Neuronal stem cell (in vitro differentiated cells): ENCODE measurements at regions not wholly inside any gene's neighbourhood (a gene's known extent, or its start where the extent isn't known, plus 50 kb on each side); places are given as distances from the start of the nearest gene placed in this dataset.

Experiments used
- DNase-seq: peaks from one replicate; pipeline ENCODE4 v3.0.0-alpha.2; 2013; ENCODE audit warnings: low spot score
- H2AFZ ChIP-seq: one replicate; pipeline ENCODE4 v1.6.1; 2013; ENCODE audit warnings: mild to moderate bottlenecking, low read length, inconsistent platforms
- H2AK5ac ChIP-seq: 2 replicates; pipeline ENCODE4 v1.6.1; 2013; ENCODE audit warnings: low read depth, mild to moderate bottlenecking, inconsistent platforms, low read length, moderate library complexity, mixed read lengths
- H2BK120ac ChIP-seq: 2 replicates; pipeline ENCODE4 v1.6.1; 2013; ENCODE audit warnings: low read depth, mild to moderate bottlenecking, inconsistent platforms, low read length, moderate library complexity, mixed read lengths
- H2BK12ac ChIP-seq: one replicate; pipeline ENCODE4 v1.6.1; 2013; ENCODE audit warnings: low read length, inconsistent platforms
- H2BK15ac ChIP-seq: 2 replicates; pipeline ENCODE4 v1.6.1; 2013; ENCODE audit warnings: mild to moderate bottlenecking, low read length, inconsistent platforms, mixed read lengths
- H2BK5ac ChIP-seq: one replicate; pipeline ENCODE4 v1.6.1; 2013; ENCODE audit warnings: inconsistent platforms, mild to moderate bottlenecking, low read length, moderate library complexity
- H3K14ac ChIP-seq: one replicate; pipeline ENCODE4 v1.6.1; 2013; ENCODE audit warnings: low read length, inconsistent platforms
- H3K18ac ChIP-seq: 2 replicates; pipeline ENCODE4 v1.6.1; 2013; ENCODE audit warnings: low read length, inconsistent platforms
- H3K23ac ChIP-seq: 2 replicates; pipeline ENCODE4 v1.6.1; 2013; ENCODE audit warnings: low read depth, mild to moderate bottlenecking, mixed read lengths, low read length, inconsistent platforms; ENCODE audit not compliant: poor library complexity
- H3K27ac ChIP-seq: replicated peaks from 3 replicates; pipeline ENCODE4 v1.5.1; 2013; ENCODE audit warnings: low read length, inconsistent platforms
- H3K27me3 ChIP-seq, 3 experiments: 2 replicates each; pipeline ENCODE4 v1.6.1; 2013; ENCODE audit warnings: low read length in 3 of 3, mild to moderate bottlenecking in 2 of 3, inconsistent platforms in 1 of 3, low read depth in 1 of 3, mixed read lengths in 1 of 3, moderate library complexity in 1 of 3; ENCODE audit not compliant: control insufficient read depth in 3 of 3, insufficient read depth in 3 of 3
- H3K36me3 ChIP-seq, 2 donors: replicated peaks in 1 of 2; 2 replicates each; pipeline ENCODE4 v1.6.1; 2013; ENCODE audit warnings: low read length in 2 of 2; ENCODE audit not compliant: control insufficient read depth in 2 of 2, insufficient read depth in 2 of 2
- H3K4ac ChIP-seq: 2 replicates; pipeline ENCODE4 v1.6.1; 2013; ENCODE audit warnings: inconsistent platforms, mild to moderate bottlenecking, low read length, moderate library complexity
- H3K4me1 ChIP-seq, 2 donors: 1 replicate in 1 of 2; 2 replicates in 1 of 2; pipeline ENCODE4 v1.6.1; 2013; ENCODE audit warnings: low read length in 2 of 2, low read depth in 1 of 2; ENCODE audit not compliant: control insufficient read depth in 2 of 2, insufficient read depth in 1 of 2
- H3K4me2 ChIP-seq: one replicate; pipeline ENCODE4 v1.6.1; 2013; ENCODE audit warnings: mild to moderate bottlenecking, low read length, inconsistent platforms; ENCODE audit not compliant: insufficient read depth, poor library complexity, severe bottlenecking
- H3K4me3 ChIP-seq, 2 donors: 2 replicates each; pipeline ENCODE4 v1.5.1; 2013; ENCODE audit warnings: low read length in 2 of 2, mild to moderate bottlenecking in 2 of 2, inconsistent platforms in 1 of 2, moderate library complexity in 1 of 2
- H3K79me1 ChIP-seq: one replicate; pipeline ENCODE4 v1.6.1; 2013; ENCODE audit warnings: low read depth, mild to moderate bottlenecking, inconsistent platforms, low read length, moderate library complexity
- H3K9ac ChIP-seq: one replicate; pipeline ENCODE4 v1.6.1; 2013; ENCODE audit warnings: mild to moderate bottlenecking, low read depth, low read length, inconsistent platforms; ENCODE audit not compliant: poor library complexity
- H3K9me3 ChIP-seq, 2 donors: replicated peaks in 1 of 2; 2 replicates each; pipeline versions ENCODE3 to v1.6.1; 2013; ENCODE audit warnings: low read length in 2 of 2, mild to moderate bottlenecking in 2 of 2, inconsistent platforms in 1 of 2, low read depth in 1 of 2, mixed read lengths in 1 of 2, moderate library complexity in 1 of 2; ENCODE audit not compliant: control insufficient read depth in 2 of 2, insufficient read depth in 1 of 2
- H4K8ac ChIP-seq: one replicate; pipeline ENCODE4 v1.6.1; 2013; ENCODE audit warnings: low read depth, mild to moderate bottlenecking, inconsistent platforms, low read length, moderate library complexity
- H4K91ac ChIP-seq: one replicate; pipeline ENCODE4 v1.6.1; 2013; ENCODE audit warnings: low read length, low read depth, mild to moderate bottlenecking, inconsistent platforms; ENCODE audit not compliant: poor library complexity
- WGBS, 2 donors: extraction: QIAGEN DNeasy Blood & Tissue Kit; methylation state at CpG; one replicate each; pipeline ENCODE4 v1.1.7; 2013; ENCODE audit warnings: missing lambda C conversion rate in 2 of 2, mixed read lengths in 1 of 2; ENCODE audit not compliant: insufficient read length in 2 of 2, insufficient replicate concordance in 1 of 2; ENCODE audit errors: extremely low coverage in 2 of 2; 5-methylcytosine and 5-hydroxymethylcytosine counted together

GRCh38 chrX:39289827-39290226 is 488.6 kb downstream of the MID1IP1 start:
- H3K4me3 ChIP-seq = no peak overlapping the region
- peaks cover 0 to 4% (median 0%) of the 10 kb centered on the region in 3 experiments for H3K27me3 ChIP-seq
- no peak overlapping the region for H2BK12ac ChIP-seq
- H3K79me1 ChIP-seq = no peaks in the 10 kb centered on the region
- H2AK5ac ChIP-seq = no peak overlapping the region
- H3K4me2 ChIP-seq = no peak overlapping the region
- no peaks in the 10 kb centered on the region for H3K4me1 ChIP-seq
- DNase-seq = no peak
- no peak overlapping the region for H3K27ac ChIP-seq
- no peak overlapping the region for H2BK5ac ChIP-seq
- no peak overlapping the region for H3K23ac ChIP-seq
- H3K14ac ChIP-seq = no peak overlapping the region
- H2AFZ ChIP-seq = no peak overlapping the region
- H3K9ac ChIP-seq = no peak overlapping the region
- no peaks in the 10 kb centered on the region for H3K9me3 ChIP-seq
- no peak overlapping the region for H3K18ac ChIP-seq
- no peak overlapping the region for H2BK120ac ChIP-seq
- no peak overlapping the region for H4K8ac ChIP-seq
- no CpG with 5 or more reads among the region's 4 CpGs for WGBS, 2 donors
- H3K36me3 ChIP-seq = no peaks in the 10 kb centered on the region
- H2BK15ac ChIP-seq = no peak overlapping the region
- H4K91ac ChIP-seq = no peak overlapping the region
- no peak overlapping the region for H3K4ac ChIP-seq

- no peak overlapping the region for H3K27ac ChIP-seq
- no peak overlapping the region for H2BK120ac ChIP-seq
- WGBS, 2 donors = no CpG with 5 or more reads among the region's 3 CpGs
- H3K18ac ChIP-seq = no peak overlapping the region
- H2BK15ac ChIP-seq = no peak overlapping the region
- no peak overlapping the region for H2BK5ac ChIP-seq
- no peak overlapping the region for H3K14ac ChIP-seq
- H2AK5ac ChIP-seq = no peak overlapping the region
- H4K8ac ChIP-seq = no peak overlapping the region
- no peak overlapping the region for H2AFZ ChIP-seq
- no peak for DNase-seq
- H3K4me3 ChIP-seq = no peak overlapping the region
- H3K79me1 ChIP-seq = no peaks in the 10 kb centered on the region
- no peak overlapping the region for H3K4me2 ChIP-seq
- no peak overlapping the region for H4K91ac ChIP-seq
- H3K23ac ChIP-seq = no peak overlapping the region
- no peaks in the 10 kb centered on the region for H3K9me3 ChIP-seq
- H3K36me3 ChIP-seq = no peaks in the 10 kb centered on the region
- no peak overlapping the region for H3K4ac ChIP-seq
- no peak overlapping the region for H2BK12ac ChIP-seq
- peaks cover 0 to 4% (median 0%) of the 10 kb centered on the region in 3 experiments for H3K27me3 ChIP-seq
- H3K4me1 ChIP-seq = no peaks in the 10 kb centered on the region
- H3K9ac ChIP-seq = no peak overlapping the region
These were observed 491.9 kb downstream of the MID1IP1 start for GRCh38 chrX:39293203-39293602.

- Histone ChIP-seq H2AFZ (no peak overlapping the region), H3K4me2 (no peak overlapping the region), H3K18ac (no peak overlapping the region), H3K4me1 (no peaks in the 10 kb centered on the region), H3K4me3 (no peak overlapping the region), H3K36me3 (no peaks in the 10 kb centered on the region), H3K23ac (no peak overlapping the region), H3K4ac (no peak overlapping the region), H2BK120ac (no peak overlapping the region), H3K9me3 (no peaks in the 10 kb centered on the region), H2AK5ac (no peak overlapping the region), H2BK5ac (no peak overlapping the region), H3K79me1 (no peaks in the 10 kb centered on the region), H4K8ac (no peak overlapping the region), H2BK15ac (no peak overlapping the region), H3K27me3 (peaks cover 0 to 4% (median 0%) of the 10 kb centered on the region in 3 experiments), H4K91ac (no peak overlapping the region), H3K14ac (no peak overlapping the region), H2BK12ac (no peak overlapping the region), H3K27ac (no peak overlapping the region), H3K9ac (no peak overlapping the region)
- WGBS, 2 donors = no CpG with 5 or more reads among the region's 5 CpGs
- no peak for DNase-seq
These were observed 495.2 kb downstream of the MID1IP1 start for GRCh38 chrX:39296472-39296871.

DNA sequence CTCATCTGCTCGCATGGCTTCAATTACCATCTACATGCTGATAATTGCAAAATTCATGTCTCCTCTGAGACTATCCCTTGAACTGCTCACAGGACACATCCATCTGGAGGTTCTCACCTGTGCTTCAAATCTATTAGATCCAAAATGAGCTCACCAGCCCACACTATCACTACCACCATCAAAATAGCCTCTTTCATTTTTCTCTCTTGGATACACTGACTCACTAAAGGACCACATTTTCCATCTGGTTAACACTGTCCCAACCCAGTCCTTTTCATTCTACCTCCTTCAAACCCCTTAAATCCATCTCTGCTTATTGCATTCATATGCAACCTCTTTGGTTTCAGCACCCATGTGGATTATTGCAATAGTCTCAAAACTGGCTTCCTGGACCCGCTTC is 497.6 kb downstream of the MID1IP1 start:
- H3K27ac ChIP-seq = no peak overlapping the region
- H3K4ac ChIP-seq = no peak overlapping the region
- no peaks in the 10 kb centered on the region for H3K9me3 ChIP-seq
- no peak overlapping the region for H3K18ac ChIP-seq
- H2BK15ac ChIP-seq = no peak overlapping the region
- no peaks in the 10 kb centered on the region for H3K36me3 ChIP-seq
- no peak overlapping the region for H3K23ac ChIP-seq
- H3K79me1 ChIP-seq = no peaks in the 10 kb centered on the region
- no peak overlapping the region for H3K14ac ChIP-seq
- no peak overlapping the region for H3K9ac ChIP-seq
- no peak overlapping the region for H2BK120ac ChIP-seq
- no peak overlapping the region for H4K91ac ChIP-seq
- peaks cover 0 to 4% (median 0%) of the 10 kb centered on the region in 3 experiments for H3K27me3 ChIP-seq
- no peak for DNase-seq
- no peak overlapping the region for H3K4me2 ChIP-seq
- no CpG with 5 or more reads among the region's 2 CpGs for WGBS, 2 donors
- no peak overlapping the region for H3K4me3 ChIP-seq
- H2AK5ac ChIP-seq = no peak overlapping the region
- H2BK5ac ChIP-seq = no peak overlapping the region
- no peaks in the 10 kb centered on the region for H3K4me1 ChIP-seq
- H4K8ac ChIP-seq = no peak overlapping the region
- H2AFZ ChIP-seq = no peak overlapping the region
- no peak overlapping the region for H2BK12ac ChIP-seq
